ENCODE measurements at regions not wholly inside any gene's neighbourhood (a gene's known extent, or its start where the extent isn't known, plus 50 kb on each side); places are given as distances from the start of the nearest gene placed in this dataset.

DNA sequence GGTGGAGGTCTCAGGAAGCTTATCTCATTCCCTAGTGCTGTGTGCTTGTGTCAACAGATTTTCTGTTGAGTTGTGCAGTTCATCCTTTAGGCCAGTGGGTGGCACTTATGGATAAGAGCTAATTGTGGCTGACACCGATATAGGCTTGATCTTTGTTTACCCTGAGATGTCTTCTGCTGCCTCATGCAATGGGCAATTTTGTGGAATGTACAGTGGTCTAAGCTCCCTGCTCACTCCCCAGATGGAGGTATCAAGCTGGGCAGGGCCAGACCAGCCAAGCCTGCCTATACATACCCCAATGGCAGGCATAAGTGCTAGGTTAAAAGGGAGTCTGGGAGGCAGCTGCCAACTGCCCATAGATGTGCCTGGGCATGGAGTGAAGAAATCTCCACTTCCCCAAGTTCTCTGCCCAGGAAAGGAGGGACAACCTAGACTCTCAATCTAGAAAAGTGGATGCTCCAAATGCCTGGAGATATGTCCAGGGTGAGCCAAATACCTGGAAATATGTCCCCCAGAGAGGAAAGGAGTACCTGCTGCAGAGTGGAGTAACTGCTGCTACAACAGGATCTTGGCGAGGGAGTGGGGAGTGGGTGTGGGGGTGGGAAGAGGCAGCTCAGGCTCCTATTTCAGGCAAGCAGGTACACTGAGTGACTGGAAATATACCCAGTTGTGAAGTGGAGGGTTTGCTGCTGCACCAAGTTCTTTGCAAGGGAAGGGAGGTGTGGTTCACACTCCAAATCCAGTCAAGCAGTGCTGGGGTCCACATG is 53.2 kb upstream of the ARG1 start:
- Histone ChIP-seq H3K27ac (ENCODE audit: low read depth, low read length, poor library complexity, severe bottlenecking) (no peak overlapping the region), H3K27me3 (ENCODE audit: insufficient read depth, low read length) (no peaks in the 10 kb centered on the region), H3K9me3 (ENCODE audit: low read length) (no peaks in the 10 kb centered on the region), H2AFZ (ENCODE audit: low read length) (no peak overlapping the region), H3K4me1 (ENCODE audit: insufficient read depth, low read length, severe bottlenecking) (no peaks in the 10 kb centered on the region), H4K20me1 (ENCODE audit: insufficient read depth, low read length) (no peaks in the 10 kb centered on the region), H3K4me3 (ENCODE audit: low read depth, low read length, poor library complexity, severe bottlenecking) (no peak overlapping the region), H3K4me2 (ENCODE audit: low read length) (no peak overlapping the region), H3F3A (ENCODE audit: insufficient read depth, low read length) (no peaks in the 10 kb centered on the region), H3K36me3 (ENCODE audit: insufficient read depth, low read length) (no peaks in the 10 kb centered on the region), H3K9ac (ENCODE audit: low read length) (no peak overlapping the region), H3K79me2 (ENCODE audit: insufficient read depth, low read length) (no peaks in the 10 kb centered on the region), H3K9me2 (ENCODE audit: low read depth, low read length) (no peaks in the 10 kb centered on the region)
- TF ChIP-seq, protein P1, sequence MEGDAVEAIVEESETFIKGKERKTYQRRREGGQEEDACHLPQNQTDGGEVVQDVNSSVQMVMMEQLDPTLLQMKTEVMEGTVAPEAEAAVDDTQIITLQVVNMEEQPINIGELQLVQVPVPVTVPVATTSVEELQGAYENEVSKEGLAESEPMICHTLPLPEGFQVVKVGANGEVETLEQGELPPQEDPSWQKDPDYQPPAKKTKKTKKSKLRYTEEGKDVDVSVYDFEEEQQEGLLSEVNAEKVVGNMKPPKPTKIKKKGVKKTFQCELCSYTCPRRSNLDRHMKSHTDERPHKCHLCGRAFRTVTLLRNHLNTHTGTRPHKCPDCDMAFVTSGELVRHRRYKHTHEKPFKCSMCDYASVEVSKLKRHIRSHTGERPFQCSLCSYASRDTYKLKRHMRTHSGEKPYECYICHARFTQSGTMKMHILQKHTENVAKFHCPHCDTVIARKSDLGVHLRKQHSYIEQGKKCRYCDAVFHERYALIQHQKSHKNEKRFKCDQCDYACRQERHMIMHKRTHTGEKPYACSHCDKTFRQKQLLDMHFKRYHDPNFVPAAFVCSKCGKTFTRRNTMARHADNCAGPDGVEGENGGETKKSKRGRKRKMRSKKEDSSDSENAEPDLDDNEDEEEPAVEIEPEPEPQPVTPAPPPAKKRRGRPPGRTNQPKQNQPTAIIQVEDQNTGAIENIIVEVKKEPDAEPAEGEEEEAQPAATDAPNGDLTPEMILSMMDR (IDR thresholded peaks at IDR 0.05; ENCODE audit: low read length) = peak; percentile 64
- no peak for TF ChIP-seq EZH2 (IDR thresholded peaks at IDR 0.05; ENCODE audit: borderline replicate concordance, low read length)

Data from OCI-LY1 (cell line).